Smooth muscle cell (in vitro differentiated cells): ENCODE measurements at regions not wholly inside any gene's neighbourhood (a gene's known extent, or its start where the extent isn't known, plus 50 kb on each side); places are given as distances from the start of the nearest gene placed in this dataset.

Experiments used
- DNase-seq: peaks from one replicate; lab custom pipeline; 2025; ENCODE audit not compliant: unreplicated experiment; lab: John Stamatoyannopoulos, UW
- H2AFZ ChIP-seq: fragments of 200-600 bp; sonication (generic); 2 replicates; pipeline ENCODE4 v1.6.0; 2016; ENCODE audit warnings: antibody characterized with exemption, low read depth, mild to moderate bottlenecking
- H3F3A ChIP-seq: fragments of 200-600 bp; sonication (generic); 2 replicates; pipeline ENCODE4 v1.6.0; 2017; ENCODE audit warnings: antibody characterized with exemption, low read depth
- H3K27ac ChIP-seq: fragments of 200-600 bp; sonication (generic); 2 replicates; pipeline ENCODE4 v1.5.1; 2016; ENCODE audit warnings: low read depth, mild to moderate bottlenecking
- H3K27me3 ChIP-seq: fragments of 200-600 bp; sonication (generic); 2 replicates; pipeline ENCODE4 v1.6.1; 2016; ENCODE audit warnings: low read depth, mild to moderate bottlenecking
- H3K36me3 ChIP-seq: fragments of 200-600 bp; sonication (generic); 2 replicates; pipeline ENCODE4 v1.5.1; 2016; ENCODE audit warnings: low read depth
- H3K4me1 ChIP-seq: fragments of 200-600 bp; sonication (generic); 2 replicates; pipeline ENCODE4 v1.5.1; 2016; ENCODE audit warnings: low read depth
- H3K4me2 ChIP-seq: fragments of 200-600 bp; sonication (generic); 2 replicates; pipeline ENCODE4 v1.6.0; 2016; ENCODE audit warnings: mild to moderate bottlenecking
- H3K4me3 ChIP-seq: fragments of 200-600 bp; sonication (generic); 2 replicates; pipeline ENCODE4 v1.5.1; 2016; ENCODE audit warnings: mild to moderate bottlenecking
- H3K79me2 ChIP-seq: fragments of 200-600 bp; sonication (generic); 2 replicates; pipeline ENCODE4 v1.6.0; 2016; ENCODE audit warnings: low read depth, mild to moderate bottlenecking
- H3K9ac ChIP-seq: fragments of 200-600 bp; sonication (generic); 2 replicates; pipeline ENCODE4 v1.6.0; 2016; ENCODE audit warnings: low read depth
- H3K9me3 ChIP-seq: fragments of 200-600 bp; sonication (generic); replicated peaks from 2 replicates; pipeline ENCODE4 v1.5.1; 2016; ENCODE audit warnings: low read depth
- H4K20me1 ChIP-seq: fragments of 200-600 bp; sonication (generic); 2 replicates; pipeline ENCODE4 v1.6.0; 2016; ENCODE audit warnings: low read depth
- CTCF ChIP-seq: fragments of 200-600 bp; sonication (generic); IDR thresholded peaks from 2 replicates; pipeline ENCODE4 v1.5.1; 2017; ENCODE audit warnings: borderline replicate concordance, mild to moderate bottlenecking, antibody characterized with exemption; ENCODE audit not compliant: insufficient read depth, poor library complexity, severe bottlenecking
- WGBS: methylation state at CpG from one replicate; pipeline ENCODE4 v1.1.7; 2016; ENCODE audit warnings: low lambda C conversion rate; 5-methylcytosine and 5-hydroxymethylcytosine counted together

- Histone ChIP-seq H2AFZ (no peak overlapping the region), H4K20me1 (no peaks in the 10 kb centered on the region), H3K4me3 (no peak overlapping the region), H3K27ac (no peak overlapping the region), H3K36me3 (no peaks in the 10 kb centered on the region), H3K9me3 (no peaks in the 10 kb centered on the region), H3F3A (no peaks in the 10 kb centered on the region), H3K79me2 (no peaks in the 10 kb centered on the region), H3K27me3 (no peaks in the 10 kb centered on the region), H3K4me2 (no peak overlapping the region), H3K9ac (no peak overlapping the region), H3K4me1 (no peaks in the 10 kb centered on the region)
- WGBS: 95% methylated on average over 3 of the region's 3 CpGs
- no peak for TF ChIP-seq CTCF
- DNase-seq: no peak
Observed at GRCh38 chr4:160020804-160021203, 917.9 kb downstream of the RAPGEF2 start.

DNA sequence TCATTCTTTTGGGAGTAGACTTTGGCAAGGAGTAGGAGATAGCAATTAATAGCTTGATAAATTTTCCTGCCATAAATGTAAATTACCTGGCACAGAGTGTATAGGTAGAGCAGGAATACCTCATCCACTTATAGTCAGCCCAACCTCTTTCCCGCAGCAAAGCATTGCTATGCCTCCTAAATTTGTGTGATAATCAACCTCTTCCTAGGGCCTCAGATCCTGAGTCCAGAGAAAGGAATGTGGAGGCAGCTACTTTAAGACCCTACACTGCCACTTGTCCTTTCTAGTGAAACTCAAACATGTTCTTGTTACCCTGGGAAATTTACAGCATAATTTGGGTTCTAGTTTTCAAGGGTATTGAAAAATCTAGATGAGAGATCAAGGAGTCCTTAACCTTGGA is 919.0 kb downstream of the RAPGEF2 start:
- no peaks in the 10 kb centered on the region for H3K27me3 ChIP-seq
- no peak overlapping the region for H2AFZ ChIP-seq
- 85% methylated on average over 1 of the region's 1 CpG for WGBS
- no peaks in the 10 kb centered on the region for H3K9me3 ChIP-seq
- no peaks in the 10 kb centered on the region for H3F3A ChIP-seq
- H3K4me1 ChIP-seq: no peaks in the 10 kb centered on the region
- no peak overlapping the region for H3K27ac ChIP-seq
- H3K4me2 ChIP-seq: no peak overlapping the region
- H3K36me3 ChIP-seq: no peaks in the 10 kb centered on the region
- no peak for DNase-seq
- no peaks in the 10 kb centered on the region for H3K79me2 ChIP-seq
- no peak overlapping the region for H3K9ac ChIP-seq
- no peak for TF ChIP-seq CTCF
- H3K4me3 ChIP-seq: no peak overlapping the region
- H4K20me1 ChIP-seq: no peaks in the 10 kb centered on the region

DNA sequence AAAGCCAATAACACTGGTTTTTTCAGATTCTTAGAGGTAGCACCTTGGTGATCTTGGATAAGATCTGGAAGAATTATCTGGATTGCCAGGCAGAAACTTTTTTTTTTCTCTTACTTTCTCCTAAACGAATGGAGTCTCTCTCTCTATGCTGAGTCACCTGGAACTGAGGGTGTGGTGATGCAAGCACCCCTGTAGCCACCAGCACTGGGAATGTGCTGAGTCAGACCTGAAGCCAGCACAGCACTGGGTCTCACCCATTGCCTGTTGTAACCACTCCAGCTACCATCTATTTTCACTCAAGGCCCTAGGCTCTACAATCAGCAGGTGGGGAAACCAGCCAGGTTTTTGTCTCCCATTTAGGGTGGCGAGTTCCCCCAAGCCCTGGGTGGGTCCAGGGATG is 923.8 kb downstream of the RAPGEF2 start:
- no peak overlapping the region for H2AFZ ChIP-seq
- H3K27ac ChIP-seq: no peak overlapping the region
- no peaks in the 10 kb centered on the region for H3K4me1 ChIP-seq
- no peak for DNase-seq
- WGBS: 58% methylated on average over 2 of the region's 2 CpGs
- H3K9me3 ChIP-seq: no peaks in the 10 kb centered on the region
- H3K79me2 ChIP-seq: no peaks in the 10 kb centered on the region
- TF ChIP-seq CTCF: no peak
- no peaks in the 10 kb centered on the region for H3K36me3 ChIP-seq
- H3K4me3 ChIP-seq: no peak overlapping the region
- no peaks in the 10 kb centered on the region for H4K20me1 ChIP-seq
- no peak overlapping the region for H3K9ac ChIP-seq
- H3F3A ChIP-seq: no peaks in the 10 kb centered on the region
- no peak overlapping the region for H3K4me2 ChIP-seq
- H3K27me3 ChIP-seq: no peaks in the 10 kb centered on the region

DNA sequence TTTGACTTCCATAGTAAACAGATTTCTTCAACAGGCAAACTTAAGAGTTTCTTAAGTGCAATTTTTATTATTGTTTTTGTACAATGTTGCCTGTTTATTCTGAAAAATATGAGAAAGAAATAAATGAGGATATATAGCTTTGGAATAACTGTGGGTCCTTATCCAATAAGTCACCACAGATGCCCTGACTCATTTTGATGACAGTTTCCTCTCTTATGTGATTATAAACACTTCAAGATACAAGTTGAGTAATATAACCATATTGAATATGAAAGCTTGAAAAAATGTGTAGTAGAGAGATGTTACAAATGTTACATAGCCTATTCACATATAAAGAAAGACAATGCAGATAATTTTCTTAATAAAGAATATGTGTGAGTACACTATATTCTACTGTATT is 931.6 kb downstream of the RAPGEF2 start:
- no peak for DNase-seq
- no peaks in the 10 kb centered on the region for H3K27me3 ChIP-seq
- no peak overlapping the region for H3K4me3 ChIP-seq
- H3F3A ChIP-seq: no peaks in the 10 kb centered on the region
- H3K9ac ChIP-seq: no peak overlapping the region
- no peak overlapping the region for H2AFZ ChIP-seq
- no peaks in the 10 kb centered on the region for H3K4me1 ChIP-seq
- H3K27ac ChIP-seq: no peak overlapping the region
- H4K20me1 ChIP-seq: no peaks in the 10 kb centered on the region
- no peaks in the 10 kb centered on the region for H3K9me3 ChIP-seq
- H3K4me2 ChIP-seq: no peak overlapping the region
- H3K79me2 ChIP-seq: no peaks in the 10 kb centered on the region
- no peaks in the 10 kb centered on the region for H3K36me3 ChIP-seq
- no peak for TF ChIP-seq CTCF
